ENCODE measurements at regions not wholly inside any gene's neighbourhood (a gene's known extent, or its start where the extent isn't known, plus 50 kb on each side); places are given as distances from the start of the nearest gene placed in this dataset.

- no peak for DNase-seq
Observed at GRCh38 chr9:80025796-80026520, 454.2 kb downstream of the TLE4 start.

- DNase-seq, result no peak
Observed at GRCh38 chr9:80025131-80025530, 453.4 kb downstream of the TLE4 start.

GRCh38 chr9:80020530-80020929 is 448.8 kb downstream of the TLE4 start:
- peak in 1 of 5 experiments; percentile 69 for DNase-seq

DNA sequence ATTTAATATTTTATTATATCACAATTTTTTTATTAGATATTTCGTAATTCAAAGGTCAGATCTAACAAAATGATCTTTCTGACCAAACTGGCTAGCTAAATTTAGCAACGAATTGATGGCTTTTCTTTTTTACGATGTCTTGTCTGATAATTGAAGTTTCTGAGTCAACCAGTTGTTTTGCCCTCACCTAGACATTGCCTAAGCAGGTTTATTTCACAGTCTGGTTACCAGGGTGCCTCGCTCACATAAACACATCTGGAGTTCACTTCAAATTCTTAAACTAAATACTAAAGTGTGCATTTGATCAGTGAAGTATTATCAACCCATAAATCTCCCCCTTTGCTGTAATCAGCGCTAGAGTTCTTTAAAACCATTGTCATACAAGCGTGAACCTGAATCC is 448.3 kb downstream of the TLE4 start:
- DNase-seq, result peak in 1 of 5 experiments; percentile 71

DNA sequence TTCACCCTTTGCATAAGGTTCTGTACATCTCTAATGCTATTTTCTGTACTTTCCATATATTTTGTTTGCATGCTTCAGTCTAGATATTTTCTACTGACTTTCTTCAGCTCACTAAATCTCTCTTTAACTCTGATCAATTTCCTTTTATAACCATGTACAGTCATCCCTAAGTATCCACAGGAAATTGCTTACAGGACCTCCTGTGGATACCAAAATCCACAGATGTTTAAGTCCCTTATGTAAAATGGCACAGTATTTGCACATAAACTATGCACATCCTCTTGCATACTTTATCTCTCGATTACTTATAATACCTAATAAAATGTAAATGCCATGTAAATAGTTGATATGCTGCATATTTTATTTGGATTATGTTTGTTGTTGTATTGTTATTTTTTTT is 442.1 kb downstream of the TLE4 start:
- DNase-seq, result no peak

GRCh38 chr9:80012557-80013330 is 441.0 kb downstream of the TLE4 start:
- peak in 1 of 5 experiments; percentile 12 for DNase-seq

DNA sequence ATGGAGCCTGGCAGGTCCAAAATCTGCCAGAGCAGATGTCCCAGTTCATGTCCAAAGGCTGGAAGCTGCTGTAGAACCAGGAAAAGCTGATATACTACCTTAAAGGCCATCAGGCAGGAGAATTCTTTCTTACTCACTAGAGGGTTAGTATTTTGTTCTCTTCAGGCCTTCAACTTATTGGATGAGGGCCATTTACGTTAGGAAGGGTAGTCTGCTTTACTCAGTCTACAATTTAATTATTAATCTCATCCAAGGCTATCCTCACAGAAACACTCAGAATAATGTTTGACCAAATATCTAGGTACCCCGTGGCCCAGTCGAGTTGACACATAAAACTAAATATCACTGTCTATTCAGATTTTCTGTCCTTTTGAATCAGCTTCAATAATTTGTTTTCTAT is 437.4 kb downstream of the TLE4 start:
- no peak for DNase-seq

GRCh38 chr9:80004714-80005113 is 432.9 kb downstream of the TLE4 start:
- no peak for DNase-seq

GRCh38 chr9:79990536-79990935 is 418.8 kb downstream of the TLE4 start:
- DNase-seq, result no peak

- no peak for DNase-seq
Observed at GRCh38 chr9:79989079-79989478, 417.3 kb downstream of the TLE4 start.

DNA sequence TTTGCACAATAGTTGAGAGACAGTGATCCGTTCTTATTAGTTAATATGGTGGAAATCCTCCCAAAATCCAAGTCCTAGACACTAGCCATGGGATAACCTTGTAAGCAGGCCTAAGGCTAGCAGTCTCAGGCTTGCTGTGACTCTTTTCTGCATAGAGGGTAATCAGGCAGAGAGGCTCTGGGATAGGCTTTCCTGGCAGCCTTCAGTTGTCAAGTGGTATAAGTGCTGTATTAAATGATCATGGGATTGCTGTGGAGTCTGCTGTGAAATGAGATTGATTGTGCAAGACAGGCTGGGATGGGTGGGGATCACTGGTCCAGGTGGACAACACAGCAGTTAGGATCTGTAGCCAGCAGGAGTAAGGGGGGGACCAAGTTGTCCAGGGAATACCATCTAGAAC is 416.4 kb downstream of the TLE4 start:
- no peak for DNase-seq

DNA sequence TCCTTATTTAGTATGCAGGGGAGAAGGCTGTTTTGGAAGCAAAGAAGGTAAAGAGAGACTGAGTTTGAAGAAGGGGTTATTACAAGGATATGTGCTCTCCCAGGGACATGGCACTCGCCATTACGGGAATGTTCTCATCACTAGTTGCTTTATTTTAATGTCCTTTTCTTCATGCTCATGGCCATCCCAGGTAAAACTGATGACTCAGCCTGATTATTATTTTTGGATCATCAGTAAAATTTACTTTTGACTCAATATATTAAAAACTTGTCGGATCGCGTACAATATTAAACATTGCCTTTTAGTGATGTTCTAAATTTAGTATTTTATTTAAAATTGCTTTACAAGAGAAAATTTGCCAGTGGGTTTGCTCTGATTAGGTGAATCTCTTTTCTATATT is 414.7 kb downstream of the TLE4 start:
- DNase-seq, result no peak

GRCh38 chr9:79985772-79986171 is 414.0 kb downstream of the TLE4 start:
- DNase-seq, result no peak

GRCh38 chr9:79985264-79985663 is 413.5 kb downstream of the TLE4 start:
- no peak for DNase-seq

- no peak for DNase-seq
Observed at GRCh38 chr9:79984429-79985067, 412.8 kb downstream of the TLE4 start.

GRCh38 chr9:79980432-79980831 is 408.7 kb downstream of the TLE4 start:
- DNase-seq, result no peak

- DNase-seq, result no peak
Observed at GRCh38 chr9:79977510-79978197, 405.9 kb downstream of the TLE4 start.

DNA sequence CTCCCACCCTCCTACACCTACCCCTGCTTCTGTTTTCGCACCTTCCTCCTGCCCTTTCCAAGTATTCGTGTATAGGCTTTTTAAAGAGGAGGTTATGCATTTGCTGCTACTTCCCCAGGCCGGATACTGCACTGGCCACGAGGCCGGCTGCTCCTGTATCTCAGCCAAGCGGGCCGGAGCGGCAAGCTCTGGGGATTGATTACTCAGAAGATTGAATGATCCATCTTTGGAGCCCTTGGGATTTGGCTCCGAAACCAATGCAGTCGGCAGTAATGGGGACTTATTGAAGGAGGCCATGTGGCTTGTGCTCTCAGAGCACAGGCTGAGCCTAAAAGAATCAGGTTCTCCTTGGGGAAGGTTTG is 405.3 kb downstream of the TLE4 start:
- DNase-seq, result no peak

- no peak for DNase-seq
Observed at GRCh38 chr9:79976257-79977073, 404.7 kb downstream of the TLE4 start.

- DNase-seq, result no peak
Observed at GRCh38 chr9:79975621-79976256, 404.0 kb downstream of the TLE4 start.

GRCh38 chr9:79974806-79975422 is 403.1 kb downstream of the TLE4 start:
- DNase-seq, result no peak
